ENCODE measurements at regions not wholly inside any gene's neighbourhood (a gene's known extent, or its start where the extent isn't known, plus 50 kb on each side); places are given as distances from the start of the nearest gene placed in this dataset.
A peak's percentile ranks its signal among the peaks of the same experiment; 100 is the strongest.

DNA sequence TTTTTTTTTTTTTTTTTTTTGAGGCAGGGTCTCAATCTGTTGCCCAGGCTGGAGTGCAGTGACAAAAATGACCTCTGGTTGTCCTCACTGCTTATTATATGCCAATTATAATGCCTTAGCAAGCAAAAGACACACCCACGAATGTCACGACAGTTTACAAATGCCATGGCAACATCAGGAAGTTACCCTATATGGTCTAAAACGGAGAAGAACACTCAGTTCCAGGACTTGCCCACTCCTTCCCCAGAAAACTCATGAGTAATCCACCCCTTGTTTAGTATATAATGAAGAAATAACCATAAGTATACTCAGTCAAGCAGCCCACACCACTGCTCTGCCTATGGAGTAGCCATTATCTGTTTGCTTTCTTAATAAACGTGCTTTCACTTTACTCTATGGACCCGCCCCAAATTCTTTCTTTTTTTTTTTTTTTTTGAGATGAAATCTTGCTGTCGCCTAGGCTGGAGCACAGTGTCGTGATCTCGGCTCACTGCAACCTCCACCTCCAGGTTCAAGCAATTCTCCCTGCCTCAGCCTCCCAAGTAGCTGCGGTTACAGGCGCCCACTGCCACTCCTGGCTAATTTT, 106.2 kb downstream of the SMIM20 start:
- DNase-seq (ENCODE audit: low spot score): no peak

DNA sequence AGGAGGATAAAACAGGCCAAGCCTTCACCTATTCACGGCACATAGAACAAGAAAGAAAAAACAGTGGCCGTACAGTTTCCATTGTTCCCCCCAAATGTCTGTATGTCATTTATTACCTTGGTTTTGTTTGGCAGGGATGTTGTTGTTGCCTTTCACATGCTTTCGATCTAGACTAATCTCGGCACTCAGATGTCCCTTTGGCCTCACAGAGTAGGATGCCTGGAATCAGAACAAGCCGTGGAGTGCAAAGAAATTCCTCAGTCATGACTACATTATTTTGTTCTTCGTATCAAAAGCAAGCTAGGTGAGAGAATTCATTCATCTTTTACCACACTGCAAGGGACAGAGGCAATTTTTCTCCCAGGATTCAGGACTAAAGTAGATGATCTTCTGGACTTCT, 106.9 kb downstream of the SMIM20 start:
- DNase-seq (ENCODE audit: low spot score): no peak

DNA sequence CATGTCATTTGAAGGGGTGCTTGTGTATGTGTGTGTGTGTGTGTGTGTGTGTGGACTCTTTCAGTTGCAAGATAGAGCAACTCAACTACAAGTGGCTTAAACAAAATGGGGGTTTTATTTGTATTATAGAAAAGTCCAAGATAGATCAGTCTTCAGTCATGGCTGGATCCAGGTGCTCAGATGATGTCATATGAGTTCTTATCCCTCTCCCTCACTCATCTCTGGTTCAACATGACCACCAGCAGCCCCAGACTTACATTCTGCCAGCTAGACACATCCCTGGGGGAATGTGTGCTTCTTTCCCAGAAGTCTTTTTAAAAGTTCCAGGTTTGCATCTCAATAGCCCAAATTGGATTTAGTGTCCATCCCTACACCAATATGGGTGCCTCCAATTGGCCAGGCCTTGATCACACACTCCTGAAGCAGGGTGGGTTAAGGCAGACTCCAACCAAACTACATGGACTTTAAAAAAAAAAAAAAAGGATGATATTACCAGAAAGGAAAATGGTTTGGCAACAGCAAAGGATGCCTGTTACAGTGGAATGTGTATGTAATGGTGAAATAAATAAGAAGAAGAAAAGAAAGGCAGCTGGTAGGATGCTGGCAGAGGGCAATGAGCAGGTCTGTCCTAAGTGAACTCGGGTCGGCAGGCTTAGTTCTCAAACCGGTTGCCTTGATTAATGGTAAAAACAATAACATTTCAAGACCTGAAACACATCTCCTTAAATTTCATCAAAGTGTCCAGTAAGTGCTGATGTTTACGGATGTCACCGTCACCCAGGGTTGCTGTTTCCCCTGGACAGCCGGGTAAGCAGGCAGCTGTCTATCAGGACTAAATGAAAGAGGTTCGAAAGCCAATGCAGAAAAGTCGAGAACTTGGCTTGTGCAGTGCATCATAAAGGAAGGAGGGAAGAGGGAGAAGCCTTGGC, 107.7 kb downstream of the SMIM20 start:
- DNase-seq (ENCODE audit: low spot score): no peak

DNA sequence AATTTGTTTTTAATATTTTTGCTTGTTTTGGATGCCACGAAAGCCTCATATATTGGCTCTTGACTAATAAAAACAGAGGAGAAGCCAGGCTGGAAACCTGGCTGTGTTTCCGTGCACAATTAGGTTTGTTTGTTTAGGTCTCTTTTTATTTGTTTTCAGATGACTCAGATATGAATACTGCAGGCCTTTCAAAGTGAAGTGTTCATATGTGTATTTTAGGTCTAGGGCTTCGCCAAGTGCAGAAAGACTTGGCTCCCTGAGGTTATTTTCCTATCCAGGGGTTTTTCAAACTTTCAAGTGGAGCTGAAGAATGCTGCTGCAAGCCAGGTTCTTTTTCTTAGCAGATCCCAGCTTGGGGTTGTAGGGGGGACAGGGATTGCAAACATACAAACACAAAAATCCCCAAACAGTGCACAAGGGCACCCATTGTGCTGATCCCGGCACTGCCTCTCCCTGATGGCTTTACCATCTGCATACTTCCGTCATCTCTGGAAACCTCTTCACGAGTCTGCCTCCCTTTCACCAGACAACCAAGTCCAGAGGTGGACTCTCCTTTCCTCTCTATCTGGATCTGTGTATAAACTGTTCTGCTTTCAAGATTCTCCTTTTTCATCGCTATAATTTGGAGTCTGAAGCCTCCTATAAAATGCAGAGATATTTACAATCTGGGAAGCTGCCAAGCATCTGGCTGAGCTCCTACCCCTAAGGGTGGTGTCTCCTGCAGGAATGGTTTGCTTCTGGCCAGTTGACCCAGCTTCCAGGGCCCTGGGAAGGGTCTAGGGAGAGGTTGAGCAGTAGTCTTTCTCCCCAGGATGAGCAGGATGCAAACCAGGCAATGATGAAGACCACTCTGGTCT, 108.6 kb downstream of the SMIM20 start:
- DNase-seq (ENCODE audit: low spot score): no peak

DNA sequence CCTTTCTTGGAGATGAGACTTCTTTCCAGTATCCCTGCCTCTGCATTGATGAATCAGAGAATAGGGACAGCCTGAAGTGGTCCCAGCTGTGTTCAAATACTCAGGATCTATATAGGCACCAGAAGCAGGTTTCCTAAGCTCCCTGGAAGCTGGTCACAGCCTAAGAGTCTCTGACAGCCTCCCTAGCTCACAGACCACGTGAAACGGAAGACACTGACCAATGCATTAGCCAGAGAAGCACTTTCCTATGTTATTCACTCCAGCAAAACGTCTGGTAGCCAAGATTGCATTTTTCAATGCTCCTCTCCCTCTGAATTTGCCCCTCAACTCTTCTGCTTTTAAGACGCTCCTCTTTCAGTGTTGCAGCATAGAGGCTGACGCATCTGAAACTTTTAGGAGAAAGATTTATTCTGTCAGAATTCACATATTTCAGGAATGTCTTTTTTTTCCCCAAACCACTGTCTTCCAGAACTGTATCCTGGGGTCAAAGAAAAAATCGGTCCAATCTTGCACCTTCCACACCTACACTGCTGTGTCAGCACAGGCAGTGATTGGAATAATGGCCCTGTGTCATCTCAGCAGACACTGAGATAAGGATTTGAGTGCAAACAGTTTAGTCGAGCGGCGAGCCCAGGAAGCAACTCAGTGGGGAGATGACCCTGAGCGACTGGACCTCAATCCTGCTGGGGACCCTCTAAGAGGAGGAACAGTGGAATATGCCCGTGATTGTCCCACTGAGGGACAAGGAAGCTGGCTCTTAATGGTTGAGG, 109.4 kb downstream of the SMIM20 start:
- DNase-seq (ENCODE audit: low spot score): no peak

DNA sequence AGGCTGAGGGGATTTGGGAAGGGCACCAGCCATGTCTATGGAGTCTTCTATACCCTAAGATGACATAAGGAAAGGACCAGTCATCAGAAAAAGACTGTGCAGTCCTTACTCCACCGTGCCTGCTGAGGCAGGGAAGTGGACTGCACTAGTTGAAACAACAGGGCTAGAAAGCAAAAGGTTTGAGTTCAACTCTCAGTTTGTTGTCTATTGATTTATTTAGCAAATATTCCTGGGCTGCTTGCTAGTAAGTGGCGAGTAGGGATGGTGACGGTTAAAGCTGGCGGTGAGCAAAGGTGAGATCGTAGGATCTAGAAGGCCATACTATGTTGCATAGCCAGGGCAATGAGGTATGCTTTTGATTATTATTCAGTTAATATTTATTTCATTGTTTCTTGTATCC, 110.1 kb downstream of the SMIM20 start:
- no peak for DNase-seq (ENCODE audit: low spot score)

DNA sequence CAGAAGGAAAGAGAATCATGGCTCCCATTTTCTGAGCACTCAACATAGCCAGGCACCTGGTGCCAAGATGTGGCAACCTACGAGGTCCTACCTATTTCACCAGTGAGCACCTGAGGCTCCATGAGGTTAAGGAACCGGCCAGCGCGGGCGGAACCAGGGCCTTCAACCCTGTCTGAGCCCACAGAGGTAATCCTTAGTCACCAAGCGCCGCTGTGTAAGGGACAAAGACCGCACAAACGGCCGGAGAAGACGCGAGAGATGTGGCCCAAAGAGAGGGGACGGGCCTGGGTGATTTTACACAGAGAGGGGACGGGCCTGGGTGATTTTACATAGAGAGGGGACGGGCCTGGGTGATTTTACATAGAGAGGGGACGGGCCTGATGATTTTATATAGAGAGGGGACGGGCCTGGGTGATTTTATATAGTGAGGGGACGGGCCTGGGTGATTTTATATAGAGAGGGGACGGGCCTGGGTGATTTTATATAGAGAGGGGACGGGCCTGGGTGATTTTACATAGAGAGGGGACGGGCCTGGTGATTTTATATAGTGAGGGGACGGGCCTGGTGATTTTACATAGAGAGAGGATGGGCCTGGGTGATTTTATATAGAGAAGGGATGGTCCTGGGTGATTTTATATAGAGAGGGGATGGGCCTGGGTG, 114.2 kb downstream of the SMIM20 start:
- DNase-seq (ENCODE audit: low spot score): no peak

DNA sequence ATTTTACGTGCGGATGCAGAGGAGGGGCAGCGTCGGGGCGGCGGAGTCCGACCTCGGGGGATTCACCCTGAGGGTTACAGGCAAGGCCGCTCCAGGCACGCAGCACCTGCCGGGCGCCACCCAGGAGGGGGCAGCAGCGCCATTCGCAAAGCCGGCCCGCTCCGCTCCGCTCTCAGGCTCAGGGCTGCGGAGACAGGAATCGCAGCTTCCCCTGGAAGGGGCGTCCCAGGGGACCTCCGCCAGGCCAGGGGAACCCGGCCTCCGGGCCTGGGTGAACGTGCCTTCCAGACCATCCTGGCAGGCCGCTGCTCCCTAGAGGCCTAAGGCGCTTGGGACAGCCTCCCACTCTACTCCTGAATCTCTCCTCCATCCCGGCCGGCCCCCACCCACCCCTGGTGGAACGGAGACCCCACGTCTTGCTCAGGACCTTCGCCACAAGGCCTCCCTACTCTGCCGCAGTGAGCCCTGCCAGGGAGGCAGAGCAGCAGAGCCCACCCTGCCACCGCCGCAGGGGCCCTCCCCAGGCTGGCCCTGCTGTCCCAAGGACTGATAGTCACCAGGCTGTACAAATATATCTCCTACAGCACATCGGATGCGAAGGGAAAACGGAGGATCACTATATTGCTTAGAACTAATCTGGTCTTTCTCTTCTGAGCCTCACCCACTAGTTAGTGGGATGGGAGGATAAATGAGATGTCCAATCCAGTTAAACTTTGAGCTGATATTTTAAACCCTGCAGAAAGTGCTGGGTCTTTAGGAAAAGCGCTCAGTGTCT, 115.0 kb downstream of the SMIM20 start:
- peak; percentile 92 for DNase-seq (ENCODE audit: low spot score)

DNA sequence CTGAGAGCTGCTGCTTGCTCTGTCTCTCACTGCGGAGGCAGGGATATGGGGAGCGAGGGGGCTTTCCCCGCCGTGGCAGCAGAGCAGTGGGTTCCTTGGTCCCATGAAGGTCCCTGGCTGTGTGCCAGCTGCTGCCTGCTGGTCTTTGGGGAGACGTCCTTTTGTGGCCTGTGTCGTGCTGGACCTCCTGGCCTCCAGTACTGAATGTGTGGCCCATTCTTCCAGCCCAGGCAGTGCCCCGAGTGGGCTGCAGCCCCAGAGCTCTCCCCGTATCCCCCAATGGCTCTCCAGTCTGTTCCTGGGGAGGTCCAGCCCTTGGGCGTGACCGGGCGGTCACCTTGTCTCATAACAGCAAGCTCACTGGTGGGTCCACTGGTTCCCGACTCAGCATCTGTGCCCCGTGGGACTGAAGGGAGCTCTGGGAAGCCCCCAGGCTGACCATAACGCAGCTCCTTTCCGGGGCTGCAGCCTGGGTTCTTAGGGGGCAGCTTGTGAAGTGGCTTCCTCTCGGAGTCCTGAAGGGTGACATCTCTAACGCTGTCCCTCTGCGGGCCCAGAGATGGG, 115.6 kb downstream of the SMIM20 start:
- DNase-seq (ENCODE audit: low spot score): no peak

DNA sequence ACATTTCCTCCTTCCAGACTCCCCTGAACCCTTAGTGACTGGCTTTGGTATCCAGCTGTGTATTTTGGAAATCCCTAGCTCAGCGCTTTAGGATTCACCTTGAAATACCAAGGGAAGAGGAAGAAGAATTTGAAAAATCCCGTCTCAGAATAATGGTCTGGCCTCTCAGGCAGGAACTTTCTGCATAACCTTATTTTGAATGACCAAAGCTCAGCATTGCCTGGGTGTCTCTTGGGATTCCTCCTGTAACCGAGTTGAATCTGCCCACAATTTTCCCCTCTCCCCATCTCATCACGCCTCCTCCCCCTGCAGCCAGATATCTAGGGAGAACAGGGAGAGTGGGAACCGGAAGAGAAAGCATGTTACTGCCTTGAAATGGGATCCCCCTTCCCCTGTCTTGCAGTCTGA, 116.2 kb downstream of the SMIM20 start:
- DNase-seq (ENCODE audit: low spot score): no peak

DNA sequence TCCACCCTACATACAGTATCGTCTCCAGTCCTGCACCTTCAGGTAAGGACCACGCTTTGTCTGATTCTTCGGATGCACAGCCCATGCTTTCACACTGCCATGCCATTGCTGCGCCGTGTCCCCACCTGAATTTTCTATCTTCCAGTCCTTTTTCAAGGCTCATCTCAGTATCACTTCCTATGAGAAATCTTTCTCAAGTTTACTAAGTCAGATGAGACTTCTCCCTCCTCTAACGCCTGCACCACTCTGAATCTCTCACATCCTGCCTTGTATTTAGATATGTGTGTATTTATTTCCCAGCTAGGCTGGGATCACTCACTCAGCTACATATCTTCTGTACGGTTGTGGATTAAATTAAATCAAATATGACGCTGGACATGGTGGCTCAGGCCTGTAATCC, 116.8 kb downstream of the SMIM20 start:
- no peak for DNase-seq (ENCODE audit: low spot score)

DNA sequence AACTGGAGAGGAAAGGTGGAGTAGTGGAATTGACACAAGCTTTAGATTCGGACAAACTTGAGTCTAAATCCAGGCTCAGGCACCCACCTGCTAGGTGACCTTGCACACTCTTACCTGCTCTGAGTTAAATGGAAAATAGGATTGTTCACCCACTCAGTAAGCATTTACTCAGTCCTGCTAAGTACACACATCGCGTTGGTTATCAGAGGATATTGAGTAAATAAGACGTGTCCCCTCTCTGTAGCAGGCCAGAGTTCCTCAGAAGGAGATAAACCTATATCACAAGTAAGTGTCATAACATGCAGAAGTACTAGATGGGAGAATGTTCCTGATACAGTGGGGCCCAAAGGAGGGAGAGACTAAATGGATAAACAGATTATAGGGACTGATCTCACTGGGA, 117.7 kb downstream of the SMIM20 start:
- no peak for DNase-seq (ENCODE audit: low spot score)

DNA sequence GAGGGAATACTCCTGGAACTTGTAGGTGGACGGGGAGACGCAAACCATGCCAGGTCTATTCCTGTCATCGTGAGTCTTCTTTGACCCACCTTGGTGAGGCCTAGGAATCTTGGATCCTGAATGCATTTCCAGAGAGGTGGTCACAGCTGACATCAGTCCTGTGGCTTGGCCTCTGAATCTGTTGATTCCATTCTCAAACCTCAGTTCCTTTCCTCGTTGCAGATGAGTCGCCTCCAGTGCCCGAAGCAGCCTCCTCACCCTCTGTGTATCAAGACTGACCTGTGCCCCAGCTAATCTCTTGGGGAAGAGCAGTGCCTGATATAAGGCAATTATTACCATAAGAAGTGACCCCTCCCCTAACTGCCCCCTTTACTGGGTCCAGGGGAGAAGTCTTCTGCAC, 118.1 kb downstream of the SMIM20 start:
- no peak for DNase-seq (ENCODE audit: low spot score)

DNA sequence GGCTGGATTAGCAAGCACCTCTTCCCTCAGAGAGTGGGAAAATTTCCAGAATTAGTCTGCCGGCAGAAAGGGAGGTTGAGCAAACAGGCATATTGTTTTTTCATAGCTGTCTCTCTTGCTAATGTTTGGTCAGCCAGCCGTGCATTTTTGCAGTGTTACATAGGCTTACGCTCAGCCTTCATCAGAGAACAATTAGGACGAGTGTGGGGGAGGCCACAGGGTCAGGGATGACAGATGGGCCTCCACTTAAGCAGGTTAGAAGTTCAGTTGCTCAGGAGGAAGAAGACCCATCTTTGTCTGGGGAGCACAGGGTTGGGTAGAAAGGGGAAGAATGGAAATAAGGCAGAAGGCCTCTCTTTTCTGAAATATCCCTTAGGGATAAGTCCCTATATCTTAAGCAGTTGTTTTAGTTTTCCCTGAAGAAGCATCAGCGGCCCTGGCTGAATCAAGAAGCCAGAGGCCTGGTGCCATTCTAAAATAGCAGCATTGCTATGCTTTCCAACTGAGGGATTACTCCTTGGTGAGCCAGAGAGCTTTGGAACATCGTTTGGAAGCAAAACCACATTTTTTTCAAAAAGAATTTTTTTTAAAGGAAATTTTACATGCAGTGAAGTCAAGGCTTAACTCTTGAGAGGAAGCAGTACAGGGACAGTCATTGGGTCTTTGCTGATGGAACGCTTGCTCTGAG, 118.8 kb downstream of the SMIM20 start:
- DNase-seq (ENCODE audit: low spot score): no peak

DNA sequence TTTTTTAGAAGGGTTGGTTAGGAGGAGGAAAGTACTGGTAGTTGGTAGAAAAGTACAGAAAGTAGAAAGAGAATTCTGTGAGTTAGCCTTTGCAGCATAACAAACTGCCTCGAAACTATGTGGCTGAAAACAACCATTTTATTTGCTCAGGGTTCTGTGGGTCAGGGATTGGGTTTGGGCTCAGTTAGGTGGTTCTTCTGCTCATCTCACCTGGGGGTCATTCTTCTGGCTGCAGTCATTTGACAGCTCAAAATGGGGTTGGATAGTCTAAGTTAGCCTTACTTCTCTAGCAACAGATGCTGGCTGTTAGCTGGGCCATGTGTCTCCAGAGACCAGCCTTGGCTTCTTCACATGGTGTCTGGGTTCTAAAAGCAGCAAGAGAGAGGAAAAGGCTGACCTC, 119.4 kb downstream of the SMIM20 start:
- DNase-seq (ENCODE audit: low spot score): no peak

DNA sequence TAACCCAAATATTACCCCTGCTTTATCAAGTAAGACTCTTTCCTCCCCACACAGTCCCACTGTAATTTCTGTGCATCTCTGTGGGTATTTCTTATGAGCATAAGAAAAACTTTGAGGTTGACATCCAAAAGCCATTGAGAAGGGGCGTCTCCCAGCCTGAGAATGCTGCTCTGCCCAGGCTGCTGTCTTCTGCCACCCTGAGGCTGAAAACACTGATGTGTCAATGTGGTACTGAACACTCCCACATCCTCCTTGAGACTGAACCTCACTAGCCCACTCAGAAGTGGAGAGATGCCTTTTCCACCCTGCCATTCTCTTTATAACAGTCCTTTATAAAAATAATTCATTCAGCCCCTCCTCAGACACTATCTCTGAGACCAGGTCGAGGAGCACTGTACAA, 120.8 kb downstream of the SMIM20 start:
- no peak for DNase-seq (ENCODE audit: low spot score)

DNA sequence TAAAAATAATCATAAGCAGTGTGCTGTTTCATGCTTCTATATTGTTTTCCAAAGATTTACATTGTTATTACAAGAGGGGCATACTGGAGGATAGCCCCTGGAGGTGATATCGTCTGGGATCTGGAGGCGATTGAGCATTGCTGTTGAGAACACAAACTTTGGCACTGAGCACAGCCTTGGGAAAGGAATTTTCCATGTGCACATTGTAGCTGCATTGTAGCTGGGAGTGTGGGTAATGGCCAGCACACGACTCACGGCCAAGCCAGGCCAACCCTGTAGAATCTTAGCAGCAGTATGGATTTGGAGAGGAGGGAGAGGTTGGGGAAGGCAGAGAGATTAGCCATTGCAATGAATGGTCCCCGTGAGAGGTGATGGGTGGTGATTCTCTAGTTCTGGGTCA, 121.9 kb downstream of the SMIM20 start:
- no peak for DNase-seq (ENCODE audit: low spot score)

DNA sequence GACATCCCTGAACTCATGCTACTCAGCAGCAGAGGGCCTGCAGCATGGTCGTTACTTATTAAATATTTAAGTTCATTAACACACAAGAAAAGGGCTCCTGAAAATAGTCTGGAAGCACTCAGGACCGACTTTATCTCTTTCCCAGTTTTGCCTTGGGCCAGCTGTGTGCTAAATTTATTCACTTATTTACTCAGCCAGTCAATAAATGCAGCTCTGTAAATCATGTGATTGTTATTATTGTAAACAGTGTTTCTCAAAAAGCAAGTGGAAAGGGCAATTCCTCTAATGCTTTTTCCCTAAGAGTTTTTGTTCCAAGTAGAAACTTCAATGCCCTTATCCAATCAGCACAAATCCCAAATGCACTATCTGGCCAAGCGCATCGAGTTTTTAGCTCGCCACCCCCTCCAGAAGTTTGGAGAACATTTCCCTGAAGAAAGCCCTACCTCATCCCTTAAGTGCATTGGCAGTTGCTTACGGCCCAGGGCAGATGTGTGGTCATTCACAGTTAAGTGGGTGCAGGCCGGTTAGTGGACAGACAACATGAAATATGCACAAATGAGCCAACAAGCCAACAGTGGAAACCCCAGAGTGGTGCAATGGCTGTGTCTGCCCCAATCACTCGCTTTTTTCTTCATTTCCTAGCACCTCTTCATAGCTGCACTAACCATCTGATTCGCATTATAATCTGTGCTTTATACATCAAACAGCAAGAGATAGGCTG, 125.8 kb downstream of the SMIM20 start:
- DNase-seq (ENCODE audit: low spot score): no peak

All from mesenteric fat pad (tissue), 1 donor.